T-helper 2 cell treated with Interferon-gamma antibody and Interleukin-4, amounts not matched to agents 5 μg/mL and 100 μg/mL, for 36 hours (primary cell): ENCODE measurements at regions not wholly inside any gene's neighbourhood (a gene's known extent, or its start where the extent isn't known, plus 50 kb on each side); places are given as distances from the start of the nearest gene placed in this dataset.
"Not testable (repeated sequence)": the region's sequence is repeated elsewhere in the genome, so short reads cannot be mapped to it uniquely, and the experiment has no call there.

Source experiments
- DNase-seq: peaks from one replicate; pipeline ENCODE4 v3.0.0; 2021; ENCODE audit warnings: low spot score
- H3K27ac Mint-ChIP-seq: one replicate; pipeline ENCODE4 v1.8.0; 2021; ENCODE audit warnings: mild to moderate bottlenecking, mixed read lengths
- H3K27me3 Mint-ChIP-seq: one replicate; pipeline ENCODE4 v1.8.0; 2021; ENCODE audit warnings: low read depth, mixed read lengths
- H3K36me3 Mint-ChIP-seq: one replicate; pipeline ENCODE4 v1.8.0; 2021; ENCODE audit warnings: low read depth, mixed read lengths
- H3K4me1 Mint-ChIP-seq: one replicate; pipeline ENCODE4 v1.8.0; 2021; ENCODE audit warnings: low read depth, mixed read lengths
- H3K4me3 Mint-ChIP-seq: one replicate; pipeline ENCODE4 v1.8.0; 2022; ENCODE audit warnings: mild to moderate bottlenecking, moderate library complexity, mixed read lengths
- H3K9me3 Mint-ChIP-seq: one replicate; pipeline ENCODE4 v1.8.0; 2021; ENCODE audit warnings: mixed read lengths

- Mint-ChIP-seq H3K27ac (no peak overlapping the region), H3K27me3 (peaks cover 4% of the 10 kb centered on the region), H3K36me3 (no peaks in the 10 kb centered on the region)
These were observed 167.7 kb downstream of the COPRS start for GRCh38 chr17:31691251-31691905.

GRCh38 chr17:31690151-31690551 is 168.9 kb downstream of the COPRS start:
- H3K9me3 Mint-ChIP-seq: no peaks in the 10 kb centered on the region
- H3K4me1 Mint-ChIP-seq: no peaks in the 10 kb centered on the region
- H3K4me3 Mint-ChIP-seq: no peak overlapping the region
- DNase-seq: no peak
- H3K27me3 Mint-ChIP-seq: peaks cover 4% of the 10 kb centered on the region
- H3K36me3 Mint-ChIP-seq: no peaks in the 10 kb centered on the region
- no peak overlapping the region for H3K27ac Mint-ChIP-seq

More at GRCh38 chr17:31691251-31691905, 167.7 kb downstream of the COPRS start:
- no peak for DNase-seq
- H3K4me3 Mint-ChIP-seq: no peak overlapping the region
- H3K9me3 Mint-ChIP-seq: no peaks in the 10 kb centered on the region
- no peaks in the 10 kb centered on the region for H3K4me1 Mint-ChIP-seq

- Mint-ChIP-seq H3K4me3 (no peak overlapping the region), H3K9me3 (no peaks in the 10 kb centered on the region), H3K27me3 (peaks cover 9% of the 10 kb centered on the region), H3K36me3 (no peaks in the 10 kb centered on the region), H3K27ac (no peak overlapping the region), H3K4me1 (no peaks in the 10 kb centered on the region)
- DNase-seq: no peak
These were observed 170.3 kb downstream of the COPRS start for GRCh38 chr17:31688701-31689100.

GRCh38 chr17:31687505-31688126 is 171.4 kb downstream of the COPRS start:
- Mint-ChIP-seq H3K4me3 (no peak overlapping the region), H3K27ac (no peak overlapping the region), H3K9me3 (no peaks in the 10 kb centered on the region), H3K4me1 (no peaks in the 10 kb centered on the region), H3K36me3 (no peaks in the 10 kb centered on the region), H3K27me3 (peaks cover 14% of the 10 kb centered on the region)
- DNase-seq: no peak

GRCh38 chr17:31686495-31686894 is 172.5 kb downstream of the COPRS start:
- Mint-ChIP-seq H3K27me3 (peaks cover 18% of the 10 kb centered on the region), H3K4me3 (no peak overlapping the region), H3K27ac (no peak overlapping the region), H3K36me3 (no peaks in the 10 kb centered on the region), H3K4me1 (no peaks in the 10 kb centered on the region), H3K9me3 (no peaks in the 10 kb centered on the region)
- DNase-seq: no peak

- Mint-ChIP-seq H3K4me1 (peaks cover 7% of the 10 kb centered on the region), H3K27me3 (peaks cover 18% of the 10 kb centered on the region), H3K27ac (no peak overlapping the region), H3K9me3 (no peaks in the 10 kb centered on the region), H3K36me3 (no peaks in the 10 kb centered on the region), H3K4me3 (no peak overlapping the region)
- DNase-seq: no peak
These were observed 174.1 kb downstream of the COPRS start for GRCh38 chr17:31684901-31685300.

- DNase-seq: peak; percentile 67
- H3K36me3 Mint-ChIP-seq: no peaks in the 10 kb centered on the region
- H3K27me3 Mint-ChIP-seq: peaks cover 14% of the 10 kb centered on the region
- H3K9me3 Mint-ChIP-seq: no peaks in the 10 kb centered on the region
- peak overlapping the region; percentile 6 for H3K4me3 Mint-ChIP-seq
- peaks cover 7% of the 10 kb centered on the region for H3K4me1 Mint-ChIP-seq
- no peak overlapping the region for H3K27ac Mint-ChIP-seq
These were observed 178.9 kb downstream of the COPRS start for GRCh38 chr17:31680126-31680525.

- DNase-seq: no peak
- no peak overlapping the region for H3K4me3 Mint-ChIP-seq
- H3K27ac Mint-ChIP-seq: no peak overlapping the region
- no peaks in the 10 kb centered on the region for H3K9me3 Mint-ChIP-seq
- no peaks in the 10 kb centered on the region for H3K36me3 Mint-ChIP-seq
- H3K4me1 Mint-ChIP-seq: peaks cover 7% of the 10 kb centered on the region
- peaks cover 13% of the 10 kb centered on the region for H3K27me3 Mint-ChIP-seq
These were observed 179.4 kb downstream of the COPRS start for GRCh38 chr17:31679667-31680066.

- Mint-ChIP-seq H3K9me3 (no peaks in the 10 kb centered on the region), H3K4me1 (peaks cover 7% of the 10 kb centered on the region), H3K27me3 (peaks cover 9% of the 10 kb centered on the region)
These were observed 180.6 kb downstream of the COPRS start for GRCh38 chr17:31678431-31678830.

GRCh38 chr17:31677681-31678080 is 181.4 kb downstream of the COPRS start:
- Mint-ChIP-seq H3K9me3 (no peaks in the 10 kb centered on the region), H3K4me1 (peaks cover 7% of the 10 kb centered on the region), H3K4me3 (no peak overlapping the region), H3K36me3 (no peaks in the 10 kb centered on the region), H3K27me3 (peaks cover 8% of the 10 kb centered on the region), H3K27ac (no peak overlapping the region)
- DNase-seq: no peak

More at GRCh38 chr17:31678431-31678830, 180.6 kb downstream of the COPRS start:
- no peak for DNase-seq
- Mint-ChIP-seq H3K4me3 (no peak overlapping the region), H3K36me3 (no peaks in the 10 kb centered on the region), H3K27ac (no peak overlapping the region)

GRCh38 chr17:31677036-31677435 is 182.0 kb downstream of the COPRS start:
- no peaks in the 10 kb centered on the region for H3K36me3 Mint-ChIP-seq
- DNase-seq: no peak

GRCh38 chr17:31675392-31675791 is 183.7 kb downstream of the COPRS start:
- H3K27ac Mint-ChIP-seq, DNase-seq, H3K4me3 Mint-ChIP-seq, H3K27me3 Mint-ChIP-seq, H3K4me1 Mint-ChIP-seq, H3K9me3 Mint-ChIP-seq, H3K36me3 Mint-ChIP-seq: not testable (repeated sequence)

More at GRCh38 chr17:31677036-31677435, 182.0 kb downstream of the COPRS start:
- Mint-ChIP-seq H3K4me3 (no peak overlapping the region), H3K27me3 (peaks cover 3% of the 10 kb centered on the region), H3K27ac (no peak overlapping the region), H3K9me3 (no peaks in the 10 kb centered on the region), H3K4me1 (peaks cover 7% of the 10 kb centered on the region)

GRCh38 chr17:31674717-31675349 is 184.2 kb downstream of the COPRS start:
- Mint-ChIP-seq H3K27me3 (peaks cover 3% of the 10 kb centered on the region), H3K4me3 (no peak overlapping the region), H3K27ac (no peak overlapping the region), H3K9me3 (no peaks in the 10 kb centered on the region), H3K36me3 (no peaks in the 10 kb centered on the region), H3K4me1 (no peaks in the 10 kb centered on the region)
- no peak for DNase-seq

GRCh38 chr17:31674305-31674704 is 184.7 kb downstream of the COPRS start:
- no peaks in the 10 kb centered on the region for H3K36me3 Mint-ChIP-seq
- no peak for DNase-seq
- peaks cover 6% of the 10 kb centered on the region for H3K27me3 Mint-ChIP-seq
- H3K27ac Mint-ChIP-seq: no peak overlapping the region
- H3K9me3 Mint-ChIP-seq: peaks cover 3% of the 10 kb centered on the region
- H3K4me3 Mint-ChIP-seq: no peak overlapping the region
- H3K4me1 Mint-ChIP-seq: no peaks in the 10 kb centered on the region
